IMR-90 (cell line): ENCODE measurements at regions not wholly inside any gene's neighbourhood (a gene's known extent, or its start where the extent isn't known, plus 50 kb on each side); places are given as distances from the start of the nearest gene placed in this dataset.

Experiments
- CHD1 ChIP-seq: IDR thresholded peaks from 2 replicates; pipeline ENCODE4 v1.6.1; 2012; ENCODE audit warnings: low read depth, low read length, improper control_type of control experiment
- CTCF ChIP-seq: conservative IDR thresholded peaks from 2 replicates; pipeline ENCODE4 v1.5.1; 2012; ENCODE audit warnings: mild to moderate bottlenecking, low read depth, low read length, improper control_type of control experiment
- MAFK ChIP-seq: IDR thresholded peaks from 2 replicates; pipeline ENCODE4 v1.6.1; 2012; ENCODE audit warnings: low read depth, low read length, improper control_type of control experiment
- MXI1 ChIP-seq: IDR thresholded peaks from 2 replicates; pipeline ENCODE4 v1.6.1; 2012; ENCODE audit warnings: low read depth, mild to moderate bottlenecking, low read length, moderate library complexity, borderline replicate concordance
- POLR2A ChIP-seq: IDR thresholded peaks from 2 replicates; pipeline ENCODE4 v1.6.1; 2012; ENCODE audit warnings: mild to moderate bottlenecking, low read depth, low read length
- RFX5 ChIP-seq: IDR thresholded peaks from 2 replicates; pipeline ENCODE4 v1.8.0; 2012; ENCODE audit warnings: low read depth, mild to moderate bottlenecking, low read length, moderate library complexity
- SMC3 ChIP-seq: fragments of 150-350 bp; IDR thresholded peaks from 2 replicates; pipeline ENCODE4 v1.6.1; 2016; ENCODE audit warnings: low read depth, mild to moderate bottlenecking, antibody characterized with exemption, low read length, moderate library complexity

- no peak for TF ChIP-seq CTCF
- TF ChIP-seq POLR2A: no peak
- no peak for TF ChIP-seq SMC3
- no peak for TF ChIP-seq MXI1
- no peak for TF ChIP-seq MAFK
- TF ChIP-seq CHD1: no peak
- no peak for TF ChIP-seq RFX5
These were observed 186.4 kb upstream of the FAM78B start for GRCh38 chr1:166353213-166353612.
